Hematopoietic multipotent progenitor cell treated with erythropoietin and hydrocortisone succinate and interleukin-3 and kit ligand, for 8 days (in vitro differentiated cells): ENCODE measurements at regions not wholly inside any gene's neighbourhood (a gene's known extent, or its start where the extent isn't known, plus 50 kb on each side); places are given as distances from the start of the nearest gene placed in this dataset.

Source experiments
- DNase-seq: peaks from one replicate; pipeline ENCODE4 v3.0.0-alpha.2; 2015

DNA sequence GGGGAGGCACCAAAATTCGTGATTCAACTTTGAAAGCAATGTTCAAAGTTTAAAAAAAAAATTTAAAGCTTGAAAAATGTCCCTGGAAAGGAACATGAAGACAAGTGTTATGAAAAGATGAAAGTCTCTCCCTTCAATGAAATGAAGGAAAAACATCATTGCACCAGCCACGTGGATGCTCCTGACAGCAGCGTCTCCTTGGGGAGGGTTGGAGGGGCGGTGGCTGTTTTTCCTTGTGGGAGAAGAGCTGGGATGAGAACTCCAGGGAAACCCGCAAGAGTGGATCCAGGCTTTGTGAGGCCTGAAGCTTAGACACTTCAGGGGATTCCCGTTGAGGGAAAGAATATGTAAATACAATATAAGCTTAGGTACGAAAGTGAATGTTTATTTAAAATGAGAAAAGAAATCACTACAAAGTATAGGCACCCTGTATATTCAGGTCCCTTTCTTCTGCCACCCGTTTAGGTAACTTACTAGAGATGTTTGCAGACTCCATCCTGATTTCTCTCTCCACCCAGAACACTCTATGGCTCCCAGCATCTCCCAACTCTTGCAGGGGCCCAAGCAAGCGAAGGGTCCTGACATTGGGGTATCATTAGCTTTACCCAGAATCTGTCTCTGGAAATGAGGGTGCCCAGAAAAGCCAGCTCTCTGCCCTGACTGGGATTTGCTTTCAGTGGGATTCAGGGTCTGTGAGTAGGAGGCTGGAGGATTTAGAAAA is 63.1 kb upstream of the BAIAP2L1 start:
- no peak for DNase-seq

DNA sequence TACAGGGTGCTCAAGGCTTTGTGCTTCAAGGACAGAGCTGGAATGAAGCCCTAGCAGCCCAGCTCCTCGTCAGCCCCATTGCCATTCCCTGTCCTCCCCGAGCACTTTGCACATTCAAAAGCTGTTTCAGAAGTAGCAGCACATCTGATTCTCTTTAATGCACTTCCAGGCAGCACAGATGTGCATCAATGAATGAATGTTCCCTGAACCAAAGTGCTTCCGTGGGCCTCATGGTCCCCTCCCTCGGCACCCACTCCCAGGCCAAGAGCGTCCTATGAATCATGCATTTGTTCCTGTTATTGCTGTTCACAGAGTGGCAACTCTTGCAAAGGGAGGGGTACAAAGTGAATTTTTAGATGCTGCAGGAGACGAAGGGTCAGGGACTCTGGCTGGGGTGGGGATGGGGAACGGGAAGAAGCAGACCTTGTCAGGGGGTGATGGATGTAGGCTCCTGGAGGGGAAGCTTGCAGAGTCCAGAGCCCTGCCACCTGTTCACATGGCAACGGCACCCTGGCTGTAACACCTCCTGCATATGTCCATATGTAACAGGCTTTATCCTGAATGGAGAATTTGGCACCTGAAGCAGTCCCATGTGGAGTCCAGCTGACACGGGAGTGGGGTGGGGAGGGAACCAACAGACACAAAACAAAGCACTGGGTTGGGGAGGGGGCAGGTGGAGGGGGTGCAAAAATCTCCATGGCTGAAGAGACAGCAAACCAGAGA is 62.2 kb upstream of the BAIAP2L1 start:
- no peak for DNase-seq

DNA sequence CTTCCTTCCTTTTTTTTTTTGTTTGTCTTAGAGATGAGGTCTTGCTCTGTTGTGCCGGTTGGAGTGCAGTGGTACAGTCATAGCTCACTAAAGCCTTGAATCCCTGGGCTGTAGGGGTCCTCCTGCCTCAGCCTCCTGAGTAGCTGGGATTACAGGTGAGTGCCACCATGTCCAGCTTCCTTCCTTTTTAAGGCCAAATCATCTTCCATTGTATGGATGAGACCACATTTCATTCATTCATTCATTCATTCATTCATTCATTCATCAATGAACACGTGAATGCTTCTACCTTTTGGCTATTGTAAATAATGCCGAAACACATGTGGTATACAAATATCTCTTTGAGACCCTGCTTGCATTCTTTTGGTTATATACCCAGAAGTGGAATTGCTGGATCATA is 60.0 kb upstream of the BAIAP2L1 start:
- no peak for DNase-seq

DNA sequence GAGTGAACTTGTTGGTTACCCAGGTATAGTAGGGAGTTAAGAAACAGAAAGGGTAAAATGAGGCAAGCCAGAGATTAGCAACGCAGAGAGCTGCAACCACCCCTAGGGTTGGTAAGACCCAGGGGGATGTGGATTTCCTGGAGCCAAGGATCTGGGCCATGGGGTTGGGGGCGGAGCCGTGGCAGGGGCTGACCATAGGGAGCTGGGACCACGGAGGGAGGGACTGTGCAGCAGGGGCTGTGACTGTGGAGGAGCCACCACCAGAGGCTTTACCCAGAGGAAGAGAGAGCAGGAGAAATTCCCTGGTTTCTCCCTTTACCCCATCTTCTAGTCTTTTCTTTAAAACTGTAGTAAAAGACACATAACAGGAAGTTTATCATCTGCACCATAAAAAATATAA is 58.6 kb upstream of the BAIAP2L1 start:
- DNase-seq, result no peak

DNA sequence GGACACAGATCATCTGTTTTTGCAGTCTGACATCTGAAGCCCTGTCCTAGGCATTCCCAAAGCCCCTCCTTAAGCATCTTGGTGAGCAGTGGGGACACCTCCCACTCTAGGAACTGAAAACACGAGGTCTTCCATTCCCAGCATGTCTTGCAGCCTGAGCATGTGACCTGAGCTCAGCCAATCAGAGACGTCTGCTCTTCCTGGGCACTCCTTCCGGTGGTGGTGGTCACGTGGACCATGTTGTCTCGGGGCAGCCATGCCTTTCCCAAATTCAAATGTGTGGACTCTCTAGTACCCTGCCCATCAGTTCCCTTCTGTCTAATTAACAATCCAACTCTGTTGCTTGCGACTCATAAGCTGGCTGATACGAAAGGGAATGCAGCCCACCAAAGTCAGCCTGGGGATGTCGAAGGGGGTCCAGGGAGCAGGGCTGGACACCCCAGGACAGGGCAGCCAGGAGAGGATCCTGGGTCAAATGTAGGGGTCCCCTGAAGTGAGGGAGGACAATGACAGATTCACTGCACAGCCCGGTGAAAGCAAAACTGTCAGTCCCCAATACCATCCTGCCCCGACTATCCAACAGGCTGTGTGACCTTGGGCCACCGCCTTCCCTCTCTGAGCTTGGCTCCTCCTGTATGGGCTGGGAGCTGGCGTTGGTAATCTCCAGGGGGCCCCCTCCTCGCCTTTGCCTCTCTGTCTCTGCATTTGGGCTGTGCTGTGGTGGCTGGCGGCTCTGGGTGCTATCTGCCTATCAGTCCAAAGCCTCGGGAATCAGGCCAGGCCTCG is 57.4 kb upstream of the BAIAP2L1 start:
- no peak for DNase-seq

DNA sequence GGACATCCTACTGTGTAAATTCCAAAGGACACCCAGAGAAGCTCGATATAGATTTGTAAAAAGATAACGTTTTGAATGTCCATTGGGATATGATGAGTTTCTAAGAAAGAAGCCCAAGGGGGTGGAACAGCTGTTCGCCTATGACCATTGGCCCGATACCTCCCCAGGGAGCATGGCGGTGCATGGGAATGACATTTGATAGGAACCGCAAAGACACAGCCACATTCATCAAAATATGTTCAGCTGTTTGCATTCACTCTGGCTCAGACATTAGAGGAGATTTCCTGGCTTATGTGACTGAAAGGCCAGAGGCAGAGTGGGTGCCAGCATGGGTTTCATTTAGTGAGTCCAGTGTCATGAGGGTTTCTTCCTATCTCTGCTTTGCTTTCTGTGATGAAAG is 56.0 kb upstream of the BAIAP2L1 start:
- no peak for DNase-seq

DNA sequence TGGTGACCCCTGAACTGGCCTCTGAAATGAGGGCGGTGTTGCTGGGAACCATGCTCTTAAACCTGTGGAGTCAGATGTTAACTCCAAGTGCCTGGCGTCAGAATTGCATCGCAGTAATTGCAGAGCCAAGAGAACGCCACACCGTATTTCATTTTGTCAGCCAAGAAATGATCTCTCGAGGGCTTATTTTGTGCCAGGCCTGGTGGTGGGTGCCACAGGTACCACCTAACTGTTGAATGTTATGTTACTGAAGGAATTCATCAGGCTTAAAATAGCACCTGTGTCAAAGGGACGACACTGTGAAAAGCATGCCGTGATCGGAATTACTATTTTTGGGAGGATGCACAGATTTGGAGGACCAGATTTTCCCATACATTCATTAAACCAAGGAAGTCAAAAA is 51.9 kb upstream of the BAIAP2L1 start:
- DNase-seq, result no peak
